HG03108 (cell line): ENCODE measurements at regions not wholly inside any gene's neighbourhood (a gene's known extent, or its start where the extent isn't known, plus 50 kb on each side); places are given as distances from the start of the nearest gene placed in this dataset.

ENCODE experiments used
- ATAC-seq: cut with Tn5 transposase; IDR thresholded peaks from one replicate; pipeline ENCODE4 v1.9.1; 2021; ENCODE audit warnings: moderate library complexity; ENCODE audit not compliant: unreplicated experiment

GRCh38 chr4:178480105-178480504 lies 1037.9 kb upstream of the AGA start:
- no peak for ATAC-seq

- no peak for ATAC-seq
Measured at GRCh38 chr4:178480881-178481280, 1038.6 kb upstream of the AGA start.

GRCh38 chr4:178481564-178481963 lies 1039.3 kb upstream of the AGA start:
- no peak for ATAC-seq

- no peak for ATAC-seq
Measured at GRCh38 chr4:178523038-178523437, 1080.8 kb upstream of the AGA start.

- no peak for ATAC-seq
Measured at GRCh38 chr4:178535939-178536579, 1093.8 kb upstream of the AGA start.

- no peak for ATAC-seq
Measured at GRCh38 chr4:178553201-178553600, 1111.0 kb upstream of the AGA start.

GRCh38 chr4:178554352-178554751 lies 1112.1 kb upstream of the AGA start:
- ATAC-seq, result no peak

GRCh38 chr4:178556796-178557195 lies 1114.6 kb upstream of the AGA start:
- ATAC-seq, result no peak

- no peak for ATAC-seq
Measured at GRCh38 chr4:178577933-178578332, 1135.7 kb upstream of the AGA start.

- ATAC-seq, result no peak
Measured at GRCh38 chr4:178595500-178596138, 1153.4 kb upstream of the AGA start.

GRCh38 chr4:178598672-178599071 lies 1156.4 kb upstream of the AGA start:
- no peak for ATAC-seq

- ATAC-seq, result no peak
Measured at GRCh38 chr4:178599521-178599920, 1157.3 kb upstream of the AGA start.

GRCh38 chr4:178602833-178603232 lies 1160.6 kb upstream of the AGA start:
- no peak for ATAC-seq

- no peak for ATAC-seq
Measured at GRCh38 chr4:178611062-178611461, 1168.8 kb upstream of the AGA start.

- no peak for ATAC-seq
Measured at GRCh38 chr4:178612733-178613132, 1170.5 kb upstream of the AGA start.

- ATAC-seq, result no peak
Measured at GRCh38 chr4:178632415-178632814, 1190.2 kb upstream of the AGA start.

GRCh38 chr4:178633263-178633662 lies 1191.0 kb upstream of the AGA start:
- ATAC-seq, result no peak

- no peak for ATAC-seq
Measured at GRCh38 chr4:178664621-178665020, 1222.4 kb upstream of the AGA start.

- ATAC-seq, result no peak
Measured at GRCh38 chr4:178665916-178666315, 1223.7 kb upstream of the AGA start.

GRCh38 chr4:178671766-178672165 lies 1229.5 kb upstream of the AGA start:
- ATAC-seq, result no peak

GRCh38 chr4:178672512-178672911 lies 1230.3 kb upstream of the AGA start:
- ATAC-seq, result no peak

- ATAC-seq, result no peak
Measured at GRCh38 chr4:178681871-178682270, 1239.6 kb upstream of the AGA start.

- ATAC-seq, result no peak
Measured at GRCh38 chr4:178689926-178690325, 1247.7 kb upstream of the AGA start.
